Tibial nerve (tissue), 4 donors: ENCODE measurements at regions not wholly inside any gene's neighbourhood (a gene's known extent, or its start where the extent isn't known, plus 50 kb on each side); places are given as distances from the start of the nearest gene placed in this dataset.

ENCODE experiments used
- DNase-seq, 2 donors: peaks; one replicate each; pipeline ENCODE4 v3.0.0-alpha.2; 2019; ENCODE audit warnings: low spot score in 2 of 2
- H3K27ac ChIP-seq, 4 donors: fragments of 200-600 bp; sonication (generic) in 3 of 4; one replicate each; pipeline ENCODE4 v1.5.1; 2017 to 2019; ENCODE audit warnings: mild to moderate bottlenecking in 1 of 4
- H3K27me3 ChIP-seq, 2 donors: fragments of 200-600 bp; sonication (generic) in 1 of 2; one replicate each; pipeline versions ENCODE4 v1.5.1 to v1.6.0; 2017 to 2019
- H3K36me3 ChIP-seq, 3 donors: fragments of 200-600 bp; sonication (generic); one replicate each; pipeline ENCODE4 v1.5.1; 2018 to 2019
- H3K4me1 ChIP-seq, 4 donors: fragments of 200-600 bp; sonication (generic) in 3 of 4; one replicate each; pipeline ENCODE4 v1.5.1; 2017 to 2019
- H3K4me3 ChIP-seq, 4 donors: fragments of 200-600 bp; sonication (generic) in 3 of 4; one replicate each; pipeline ENCODE4 v1.5.1; 2017 to 2019; ENCODE audit warnings: mild to moderate bottlenecking in 1 of 4, moderate library complexity in 1 of 4
- H3K9me3 ChIP-seq, 4 donors: fragments of 200-600 bp; sonication (generic) in 3 of 4; one replicate each; pipeline ENCODE4 v1.5.1; 2017 to 2019
- EP300 ChIP-seq, 2 donors: sonication (generic); formaldehyde crosslinking; IDR thresholded peaks; one replicate each; pipeline ENCODE4 v1.6.1; 2017; ENCODE audit warnings: antibody characterized with exemption in 2 of 2, mild to moderate bottlenecking in 1 of 2
- POLR2A ChIP-seq, 2 donors: fragments of 450-650 bp; IDR thresholded peaks; one replicate each; pipeline ENCODE4 v1.6.1; 2017; ENCODE audit warnings: antibody characterized with exemption in 2 of 2, mild to moderate bottlenecking in 2 of 2, moderate library complexity in 2 of 2
- WGBS, 2 donors: methylation state at CpG; one replicate each; pipeline ENCODE4 v1.1.5; 2018; 5-methylcytosine and 5-hydroxymethylcytosine counted together
- TF ChIP-seq, protein P1 (sequence below), 5 experiments: fragments of 200-600 bp in 3 of 5; fragments of 450-650 bp in 2 of 5; sonication (generic) in 3 of 5; IDR thresholded peaks; one replicate each; pipeline ENCODE4 v1.5.1; 2016 to 2019; ENCODE audit warnings: antibody characterized with exemption in 5 of 5, mild to moderate bottlenecking in 3 of 5, moderate library complexity in 2 of 5

DNA sequence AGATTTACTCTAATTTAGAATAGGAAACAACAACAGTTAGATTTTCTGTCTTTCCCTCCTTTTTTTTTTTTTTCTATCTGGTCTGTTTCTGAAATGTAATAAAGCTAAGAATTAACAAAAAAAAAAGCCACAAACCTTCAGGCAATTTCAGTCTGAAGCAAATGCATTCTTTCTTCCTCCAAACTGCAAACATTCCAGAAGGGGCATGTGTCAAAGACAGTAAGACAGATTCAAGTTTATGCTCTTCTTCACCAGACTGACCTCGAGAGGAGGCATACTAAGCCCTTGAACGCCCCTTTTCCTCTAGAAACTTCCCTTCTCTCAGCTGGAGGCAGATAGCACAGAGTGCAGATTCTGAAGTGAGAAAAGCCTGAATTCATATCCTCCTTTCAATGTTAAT lies 654.6 kb upstream of the LMCD1 start:
- Histone ChIP-seq H3K4me1 (no peaks in the 10 kb centered on the region), H3K9me3 (no peaks in the 10 kb centered on the region)

DNA sequence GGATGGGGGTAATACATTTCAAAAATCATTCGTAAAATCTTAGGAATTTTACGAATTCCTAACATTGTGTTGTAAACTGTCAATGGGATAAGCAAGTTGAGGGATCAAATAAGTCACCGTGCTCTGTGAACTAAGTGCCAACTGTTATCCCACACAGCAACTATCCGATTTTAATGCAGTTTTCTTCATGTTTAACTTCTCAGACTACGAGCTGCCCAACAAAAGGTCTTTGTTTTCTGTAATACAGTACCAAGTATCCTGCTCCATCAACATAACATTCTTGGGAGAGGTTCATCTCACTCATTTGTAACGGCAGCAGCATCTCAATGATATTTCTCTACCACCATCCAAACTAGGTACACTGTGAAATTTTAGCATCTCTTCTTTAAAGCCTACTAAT lies 654.1 kb upstream of the LMCD1 start:
- Histone ChIP-seq H3K4me1 (no peaks in the 10 kb centered on the region), H3K9me3 (no peaks in the 10 kb centered on the region), H3K4me3 (no peak overlapping the region), H3K27ac (no peak overlapping the region), H3K27me3 (no peaks in the 10 kb centered on the region), H3K36me3 (no peaks in the 10 kb centered on the region)
- DNase-seq, result no peak
- WGBS, 2 donors, result 34 to 48% methylated on average over 6 of the region's 6 CpGs
- TF ChIP-seq, protein P1, sequence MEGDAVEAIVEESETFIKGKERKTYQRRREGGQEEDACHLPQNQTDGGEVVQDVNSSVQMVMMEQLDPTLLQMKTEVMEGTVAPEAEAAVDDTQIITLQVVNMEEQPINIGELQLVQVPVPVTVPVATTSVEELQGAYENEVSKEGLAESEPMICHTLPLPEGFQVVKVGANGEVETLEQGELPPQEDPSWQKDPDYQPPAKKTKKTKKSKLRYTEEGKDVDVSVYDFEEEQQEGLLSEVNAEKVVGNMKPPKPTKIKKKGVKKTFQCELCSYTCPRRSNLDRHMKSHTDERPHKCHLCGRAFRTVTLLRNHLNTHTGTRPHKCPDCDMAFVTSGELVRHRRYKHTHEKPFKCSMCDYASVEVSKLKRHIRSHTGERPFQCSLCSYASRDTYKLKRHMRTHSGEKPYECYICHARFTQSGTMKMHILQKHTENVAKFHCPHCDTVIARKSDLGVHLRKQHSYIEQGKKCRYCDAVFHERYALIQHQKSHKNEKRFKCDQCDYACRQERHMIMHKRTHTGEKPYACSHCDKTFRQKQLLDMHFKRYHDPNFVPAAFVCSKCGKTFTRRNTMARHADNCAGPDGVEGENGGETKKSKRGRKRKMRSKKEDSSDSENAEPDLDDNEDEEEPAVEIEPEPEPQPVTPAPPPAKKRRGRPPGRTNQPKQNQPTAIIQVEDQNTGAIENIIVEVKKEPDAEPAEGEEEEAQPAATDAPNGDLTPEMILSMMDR (IDR thresholded peaks at IDR 0.05), result no peak
- no peak for TF ChIP-seq POLR2A (IDR thresholded peaks at IDR 0.05)
- no peak for TF ChIP-seq EP300 (IDR thresholded peaks at IDR 0.05)

More for the DNA sequence above, 654.6 kb upstream of the LMCD1 start:
- H3K36me3 ChIP-seq, result no peaks in the 10 kb centered on the region
- 3 to 13% methylated on average over 2 of the region's 2 CpGs for WGBS, 2 donors
- TF ChIP-seq POLR2A (IDR thresholded peaks at IDR 0.05), result no peak
- TF ChIP-seq EP300 (IDR thresholded peaks at IDR 0.05), result no peak
- TF ChIP-seq, protein P1 (IDR thresholded peaks at IDR 0.05), result no peak
- no peak overlapping the region for H3K27ac ChIP-seq
- no peak overlapping the region for H3K4me3 ChIP-seq
- no peak for DNase-seq
- H3K27me3 ChIP-seq, result no peaks in the 10 kb centered on the region

DNA sequence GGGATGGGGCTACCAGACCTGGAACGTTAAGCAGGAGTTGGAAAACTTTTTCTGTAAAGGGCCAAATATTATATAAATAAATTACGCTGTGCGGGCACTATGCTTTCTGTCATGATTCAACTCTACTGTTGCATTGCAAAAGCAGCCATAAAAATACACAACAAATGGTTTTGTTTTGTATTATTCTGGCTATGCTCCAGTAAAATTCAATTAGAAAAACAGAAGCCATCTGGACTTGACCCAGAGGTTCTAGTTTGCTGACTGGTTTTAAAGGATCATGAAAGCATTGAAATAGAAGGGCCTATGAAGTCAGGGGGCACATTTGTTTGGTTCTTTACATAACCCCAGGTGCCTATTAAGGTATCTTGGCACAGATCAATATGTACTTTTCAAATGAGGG lies 647.4 kb upstream of the LMCD1 start:
- H3K4me3 ChIP-seq, result no peak overlapping the region
- WGBS, 2 donors, result 56 to 62% methylated on average over 3 of the region's 3 CpGs
- no peak for DNase-seq
- no peaks in the 10 kb centered on the region for H3K36me3 ChIP-seq
- no peak overlapping the region for H3K27ac ChIP-seq
- H3K4me1 ChIP-seq, result no peaks in the 10 kb centered on the region
- no peaks in the 10 kb centered on the region for H3K9me3 ChIP-seq
- TF ChIP-seq EP300 (IDR thresholded peaks at IDR 0.05) (no peak), POLR2A (IDR thresholded peaks at IDR 0.05) (no peak)
- TF ChIP-seq, protein P1 (IDR thresholded peaks at IDR 0.05), result no peak
- no peaks in the 10 kb centered on the region for H3K27me3 ChIP-seq

DNA sequence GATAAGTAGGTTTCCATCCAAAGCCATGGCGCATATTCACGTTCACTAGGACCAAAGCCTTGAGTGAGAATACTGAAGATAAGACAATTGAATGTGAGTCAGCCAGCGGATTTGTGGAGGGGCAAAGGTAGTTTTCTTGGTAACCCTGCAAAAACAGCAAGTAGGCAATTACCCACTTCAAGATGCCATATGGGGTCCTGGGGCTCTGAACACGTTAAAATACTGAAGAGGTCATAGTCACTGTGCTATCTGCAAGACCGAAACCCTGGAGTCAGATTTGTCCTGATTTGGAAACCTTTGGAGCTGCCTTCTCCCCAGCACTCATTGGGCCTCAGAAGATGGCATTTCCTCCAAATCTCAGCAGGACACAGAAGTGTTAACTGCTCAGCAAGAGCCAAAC lies 646.9 kb upstream of the LMCD1 start:
- Histone ChIP-seq H3K27me3 (no peaks in the 10 kb centered on the region), H3K9me3 (no peaks in the 10 kb centered on the region), H3K36me3 (no peaks in the 10 kb centered on the region), H3K4me1 (no peaks in the 10 kb centered on the region), H3K4me3 (no peak overlapping the region), H3K27ac (no peak overlapping the region)
- TF ChIP-seq POLR2A (IDR thresholded peaks at IDR 0.05) (no peak), EP300 (IDR thresholded peaks at IDR 0.05) (no peak)
- TF ChIP-seq, protein P1 (IDR thresholded peaks at IDR 0.05), result no peak
- no peak for DNase-seq
- 87 to 90% methylated on average over 5 of the region's 5 CpGs for WGBS, 2 donors

DNA sequence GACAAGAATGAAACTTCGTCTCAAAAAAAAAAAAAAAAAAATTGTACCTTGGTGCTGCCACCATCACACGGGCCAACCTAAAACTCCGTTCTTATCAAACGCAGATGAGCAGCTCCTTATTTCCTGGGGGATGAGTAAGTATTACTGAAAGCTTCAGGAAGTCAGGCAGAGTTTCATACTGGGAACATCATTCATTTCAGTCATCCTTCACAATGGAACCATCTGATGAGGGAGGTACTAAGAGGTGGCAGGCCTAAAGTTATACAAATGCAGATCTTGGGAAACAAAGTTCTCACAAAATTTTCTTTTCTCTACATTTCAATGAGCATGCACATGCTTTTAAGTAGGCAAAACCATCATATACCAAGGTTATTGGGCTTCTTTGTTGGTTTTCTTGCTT lies 636.0 kb upstream of the LMCD1 start:
- H3K27ac ChIP-seq, result no peak overlapping the region
- peaks cover 0 to 6% (median 0%) of the 10 kb centered on the region in 4 donors for H3K9me3 ChIP-seq
- H3K4me3 ChIP-seq, result no peak overlapping the region
- no peaks in the 10 kb centered on the region for H3K36me3 ChIP-seq
- H3K27me3 ChIP-seq, result no peaks in the 10 kb centered on the region
- no peaks in the 10 kb centered on the region for H3K4me1 ChIP-seq
- 94 to 96% methylated on average over 4 of the region's 4 CpGs for WGBS, 2 donors
- TF ChIP-seq POLR2A (IDR thresholded peaks at IDR 0.05), result no peak
- TF ChIP-seq, protein P1 (IDR thresholded peaks at IDR 0.05), result no peak
- no peak for TF ChIP-seq EP300 (IDR thresholded peaks at IDR 0.05)
- no peak for DNase-seq
